T-helper 2 cell (primary cell): ENCODE measurements at regions not wholly inside any gene's neighbourhood (a gene's known extent, or its start where the extent isn't known, plus 50 kb on each side); places are given as distances from the start of the nearest gene placed in this dataset.

Experiments
- DNase-seq, 5 experiments: peaks; one replicate each; pipeline versions ENCODE4 v3.0.0 to v3.0.0-alpha.2; 2012 to 2022

DNA sequence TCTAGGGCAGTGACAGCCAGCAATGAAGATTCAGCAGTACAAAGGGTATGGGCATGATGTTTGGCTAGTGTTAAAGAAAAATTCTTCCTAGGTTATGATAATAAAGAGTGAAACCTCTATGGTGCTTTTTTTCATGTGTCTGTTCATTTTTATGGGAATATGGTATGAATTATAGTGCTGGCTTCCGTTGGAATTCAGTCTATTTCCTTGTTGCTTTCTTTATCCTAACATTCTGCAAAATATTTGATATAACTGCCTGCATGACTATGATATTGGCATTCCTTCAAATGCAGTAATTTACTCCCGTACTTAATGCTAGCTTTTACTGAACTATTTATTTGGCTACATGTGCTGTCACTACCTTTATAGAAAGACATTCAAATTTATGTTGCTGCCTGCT, 57.6 kb upstream of the ATP11B start:
- DNase-seq: no peak

DNA sequence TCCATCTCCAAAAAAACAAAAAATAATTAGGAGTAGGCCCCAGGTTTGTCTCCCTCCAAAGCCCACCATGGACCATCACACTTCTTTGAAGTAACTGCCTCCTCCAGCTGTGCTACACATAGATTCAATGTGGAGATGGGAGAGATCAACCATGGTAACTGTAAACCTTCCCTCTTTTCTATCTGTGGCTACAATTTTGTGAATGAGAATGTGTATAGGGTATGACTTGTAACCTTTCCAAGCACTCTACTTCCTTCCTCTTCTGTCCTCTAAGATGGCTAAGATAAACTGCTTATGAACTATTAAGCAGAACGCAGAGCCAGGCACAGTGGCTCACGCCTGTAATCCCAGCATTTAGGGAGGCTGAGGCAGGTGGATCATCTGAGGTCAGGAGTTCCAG, 55.5 kb upstream of the ATP11B start:
- DNase-seq: no peak

DNA sequence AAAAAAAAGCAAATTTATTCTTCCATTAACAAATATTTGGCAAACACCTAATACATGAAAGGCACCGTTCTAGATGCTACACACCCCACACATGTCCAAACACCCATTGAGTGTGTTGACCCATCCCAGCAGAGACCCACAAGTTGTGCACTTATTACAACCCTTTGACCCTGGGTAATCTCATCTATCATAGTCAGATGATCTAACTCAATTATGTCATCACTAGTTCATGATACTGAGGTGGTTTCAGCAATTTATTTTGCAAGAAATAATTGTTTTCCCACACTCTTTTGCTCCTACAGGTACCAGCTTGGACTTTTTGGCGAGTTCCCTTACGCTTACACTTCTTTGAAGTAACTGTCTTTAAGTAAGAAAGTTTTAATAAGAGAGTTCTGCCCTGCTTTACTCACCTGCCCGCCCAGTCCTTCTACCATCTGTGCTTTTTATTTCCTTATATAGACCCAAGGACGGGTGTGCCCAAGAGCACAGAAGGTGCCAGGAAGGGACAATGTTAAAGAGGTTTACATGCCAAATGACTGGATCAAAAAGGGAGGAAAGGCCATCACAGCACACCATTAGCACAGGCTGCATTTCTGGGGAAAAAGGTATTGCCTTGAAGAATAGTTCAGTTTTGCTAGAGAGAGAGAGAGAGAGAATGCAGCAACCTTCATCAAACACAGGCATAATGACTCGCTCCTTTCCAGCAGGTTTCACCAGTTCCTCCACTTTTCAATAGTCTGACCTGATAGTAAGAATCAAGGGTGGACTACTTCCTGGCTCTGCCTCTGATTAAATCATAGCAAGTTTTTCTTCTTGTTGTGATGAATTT, 54.5 kb upstream of the ATP11B start:
- DNase-seq: no peak

DNA sequence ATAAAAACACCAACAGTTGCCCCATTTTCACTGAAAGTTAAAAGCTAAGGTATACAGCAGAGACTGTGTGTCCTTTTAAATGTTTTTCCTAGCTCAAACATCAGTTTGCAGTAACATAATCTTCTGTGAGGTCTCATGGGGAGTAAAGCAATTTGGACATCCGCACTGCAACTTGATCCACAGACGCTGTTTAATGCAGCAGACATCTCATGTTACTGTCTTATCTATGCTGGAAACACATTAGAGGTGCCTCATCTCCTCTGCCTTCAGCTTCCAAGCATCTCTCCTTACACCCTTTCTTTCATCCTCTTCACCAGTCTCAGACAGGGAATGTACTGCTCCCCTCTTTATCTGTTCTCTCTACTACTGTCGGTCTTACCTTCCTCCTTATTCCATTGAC, 53.7 kb upstream of the ATP11B start:
- no peak for DNase-seq

DNA sequence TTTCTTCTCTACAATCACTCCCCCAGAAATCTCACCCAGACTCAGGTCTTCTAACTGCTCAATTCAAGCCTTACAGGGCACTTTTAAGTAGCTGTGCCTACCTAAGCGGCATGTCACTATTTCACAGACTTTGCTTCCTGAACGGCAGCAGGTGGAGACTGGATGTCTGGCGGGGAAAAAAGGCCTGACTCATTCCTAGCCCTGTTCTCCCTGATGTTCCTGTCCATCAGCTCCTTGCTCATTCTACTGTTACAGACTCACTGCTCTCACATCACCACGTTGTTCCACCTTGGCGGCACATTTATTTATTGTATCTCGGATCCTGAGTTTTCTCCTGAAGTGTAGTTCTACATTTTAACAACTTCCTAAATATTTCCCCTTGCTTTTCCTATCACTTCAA, 52.6 kb upstream of the ATP11B start:
- no peak for DNase-seq

DNA sequence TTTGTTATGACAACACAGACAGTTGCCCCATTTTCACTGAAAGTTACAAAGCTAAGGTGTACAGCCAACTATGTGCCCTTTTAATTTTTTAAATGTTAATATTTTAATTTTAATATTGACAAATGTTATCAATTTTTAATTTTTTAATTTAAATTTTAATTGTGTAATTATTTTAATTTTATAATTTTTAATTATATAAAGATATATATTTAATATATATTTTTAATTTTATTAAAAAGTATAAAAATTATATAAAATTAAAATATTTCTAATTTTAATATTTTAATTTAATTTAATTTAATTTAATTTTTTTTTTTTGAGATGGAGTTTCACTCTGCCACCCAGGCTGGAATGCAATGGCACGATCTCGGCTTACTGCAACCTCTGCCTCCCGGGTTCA, 52.1 kb upstream of the ATP11B start:
- DNase-seq: no peak
